H1 (cell line): ENCODE measurements at regions not wholly inside any gene's neighbourhood (a gene's known extent, or its start where the extent isn't known, plus 50 kb on each side); places are given as distances from the start of the nearest gene placed in this dataset.

ENCODE experiments used
- BCL11A ChIP-seq, 2 experiments: IDR thresholded peaks; one replicate each; pipeline ENCODE4 v1.6.1; 2011; ENCODE audit warnings: low read depth in 2 of 2, low read length in 2 of 2, mild to moderate bottlenecking in 2 of 2
- CEBPB ChIP-seq: IDR thresholded peaks from 2 replicates; pipeline ENCODE4 v1.6.1; 2012; ENCODE audit warnings: low read depth, low read length
- EGR1 ChIP-seq: IDR thresholded peaks from 2 replicates; pipeline ENCODE4 v1.6.1; 2011; ENCODE audit warnings: low read depth, low read length, borderline replicate concordance
- EP300 ChIP-seq, 2 experiments: IDR thresholded peaks; 1 replicate in 1 of 2; 2 replicates in 1 of 2; pipeline ENCODE4 v1.6.1; 2011 to 2012; ENCODE audit warnings: low read depth in 2 of 2, low read length in 2 of 2, mild to moderate bottlenecking in 2 of 2, borderline replicate concordance in 1 of 2, inconsistent platforms in 1 of 2, moderate library complexity in 1 of 2
- EZH2 ChIP-seq: fragments of 200-600 bp; sonication (generic); IDR thresholded peaks from 2 replicates; pipeline ENCODE4 v1.7.1; 2012; ENCODE audit warnings: low read depth, mild to moderate bottlenecking, moderate library complexity, low read length, inconsistent platforms; ENCODE audit not compliant: severe bottlenecking
- NANOG ChIP-seq: IDR thresholded peaks from 2 replicates; pipeline ENCODE4 v1.6.1; 2011; ENCODE audit warnings: low read length, low read depth, mild to moderate bottlenecking, inconsistent platforms; ENCODE audit not compliant: insufficient read depth, poor library complexity, severe bottlenecking
- RAD21 ChIP-seq, 2 experiments: IDR thresholded peaks in 1 of 2; conservative IDR thresholded peaks in 1 of 2; 2 replicates each; pipeline ENCODE4 v1.6.1; 2011; ENCODE audit warnings: low read depth in 2 of 2, low read length in 2 of 2, improper control_type of control experiment in 1 of 2, inconsistent platforms in 1 of 2, mild to moderate bottlenecking in 1 of 2, moderate library complexity in 1 of 2
- RNF2 ChIP-seq: fragments of 200-900, 300-1000 bp; sonication (generic); IDR thresholded peaks from 2 replicates; pipeline ENCODE4 v1.7.1; 2016; ENCODE audit warnings: borderline replicate concordance, low read depth, mild to moderate bottlenecking, antibody characterized with exemption, low read length; ENCODE audit not compliant: poor library complexity, severe bottlenecking; ENCODE audit errors: missing control alignments
- TF ChIP-seq, protein P1 (sequence below), 3 experiments: IDR thresholded peaks; 1 replicate in 2 of 3; 2 replicates in 1 of 3; pipeline versions ENCODE4 v1.5.1 to v1.6.1; 2011; ENCODE audit warnings: low read length in 3 of 3, mild to moderate bottlenecking in 3 of 3, inconsistent platforms in 2 of 3, low read depth in 1 of 3, moderate library complexity in 1 of 3; ENCODE audit not compliant: insufficient read depth in 1 of 3; ENCODE audit errors: control extremely low read depth in 1 of 3

DNA sequence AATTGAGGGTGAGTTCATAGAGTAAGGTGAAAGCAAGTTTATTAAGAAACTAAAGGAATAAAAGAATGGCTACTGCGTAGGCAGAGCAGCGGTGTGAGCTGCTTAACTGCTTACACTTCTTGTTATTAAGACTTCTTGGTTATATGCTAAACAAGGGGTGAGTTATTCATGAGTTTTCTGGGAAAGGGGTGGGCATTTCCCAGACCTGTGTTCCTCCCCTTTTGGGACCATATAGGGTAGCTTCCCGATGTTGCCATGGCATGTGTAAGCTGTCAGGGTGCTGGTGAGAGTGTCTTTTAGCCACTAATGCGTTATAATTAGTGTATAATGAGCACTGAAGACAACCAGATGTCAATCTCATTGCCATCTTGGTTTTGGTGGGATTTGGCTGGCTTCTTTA lies 126.5 kb downstream of the ARSF start:
- TF ChIP-seq RAD21 (IDR thresholded peaks at IDR 0.05 in 1 of 2, conservative IDR thresholded peaks at IDR 0.05 in 1 of 2; ENCODE audit: low read depth in 2 of 2, low read length in 2 of 2) (no peak), NANOG (no peak), EP300 (IDR thresholded peaks at IDR 0.05; ENCODE audit: borderline replicate concordance in 1 of 2, low read depth in 2 of 2, low read length in 2 of 2) (no peak), CEBPB (no peak), RNF2 (no peak), EZH2 (no peak), BCL11A (IDR thresholded peaks at IDR 0.05; ENCODE audit: low read depth in 2 of 2, low read length in 2 of 2) (no peak), EGR1 (no peak)
- TF ChIP-seq, protein P1, sequence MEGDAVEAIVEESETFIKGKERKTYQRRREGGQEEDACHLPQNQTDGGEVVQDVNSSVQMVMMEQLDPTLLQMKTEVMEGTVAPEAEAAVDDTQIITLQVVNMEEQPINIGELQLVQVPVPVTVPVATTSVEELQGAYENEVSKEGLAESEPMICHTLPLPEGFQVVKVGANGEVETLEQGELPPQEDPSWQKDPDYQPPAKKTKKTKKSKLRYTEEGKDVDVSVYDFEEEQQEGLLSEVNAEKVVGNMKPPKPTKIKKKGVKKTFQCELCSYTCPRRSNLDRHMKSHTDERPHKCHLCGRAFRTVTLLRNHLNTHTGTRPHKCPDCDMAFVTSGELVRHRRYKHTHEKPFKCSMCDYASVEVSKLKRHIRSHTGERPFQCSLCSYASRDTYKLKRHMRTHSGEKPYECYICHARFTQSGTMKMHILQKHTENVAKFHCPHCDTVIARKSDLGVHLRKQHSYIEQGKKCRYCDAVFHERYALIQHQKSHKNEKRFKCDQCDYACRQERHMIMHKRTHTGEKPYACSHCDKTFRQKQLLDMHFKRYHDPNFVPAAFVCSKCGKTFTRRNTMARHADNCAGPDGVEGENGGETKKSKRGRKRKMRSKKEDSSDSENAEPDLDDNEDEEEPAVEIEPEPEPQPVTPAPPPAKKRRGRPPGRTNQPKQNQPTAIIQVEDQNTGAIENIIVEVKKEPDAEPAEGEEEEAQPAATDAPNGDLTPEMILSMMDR (IDR thresholded peaks at IDR 0.05; ENCODE audit: control extremely low read depth in 1 of 3, insufficient read depth in 1 of 3, low read depth in 1 of 3, low read length in 3 of 3): no peak
